Activated CD4-positive, alpha-beta T cell treated with anti-CD3 and anti-CD28 coated beads, Interleukin-2, amount 50 U/mL, for 24 hours (primary cell): ENCODE measurements at regions not wholly inside any gene's neighbourhood (a gene's known extent, or its start where the extent isn't known, plus 50 kb on each side); places are given as distances from the start of the nearest gene placed in this dataset.

Source experiments
- DNase-seq, 2 donors: peaks; one replicate each; pipeline ENCODE4 v3.0.0-alpha.2; 2020; ENCODE audit warnings: low read depth in 1 of 2, low spot score in 1 of 2

DNA sequence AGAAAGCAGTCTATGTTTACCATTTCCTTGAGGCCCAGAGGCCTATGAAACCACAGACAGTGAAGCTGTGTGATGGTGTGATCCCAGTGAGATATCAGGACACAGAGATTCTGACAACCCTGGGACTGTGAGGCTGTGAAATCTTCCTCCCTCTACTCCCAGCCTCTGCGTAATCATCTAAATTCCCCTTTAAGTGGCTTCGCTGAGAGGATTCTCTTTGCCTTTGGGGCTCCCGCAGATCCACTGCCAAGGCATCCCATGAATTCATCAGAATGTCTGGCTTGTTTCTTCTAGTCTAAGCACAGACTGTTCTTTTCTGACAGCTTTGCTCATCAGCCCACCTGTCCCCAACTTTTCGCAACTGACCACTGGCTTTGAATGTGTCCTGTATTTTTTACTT, 901.2 kb upstream of the NR2F2 start:
- DNase-seq: no peak

- no peak for DNase-seq
Observed at GRCh38 chr15:95431518-95431917, 899.0 kb upstream of the NR2F2 start.

DNA sequence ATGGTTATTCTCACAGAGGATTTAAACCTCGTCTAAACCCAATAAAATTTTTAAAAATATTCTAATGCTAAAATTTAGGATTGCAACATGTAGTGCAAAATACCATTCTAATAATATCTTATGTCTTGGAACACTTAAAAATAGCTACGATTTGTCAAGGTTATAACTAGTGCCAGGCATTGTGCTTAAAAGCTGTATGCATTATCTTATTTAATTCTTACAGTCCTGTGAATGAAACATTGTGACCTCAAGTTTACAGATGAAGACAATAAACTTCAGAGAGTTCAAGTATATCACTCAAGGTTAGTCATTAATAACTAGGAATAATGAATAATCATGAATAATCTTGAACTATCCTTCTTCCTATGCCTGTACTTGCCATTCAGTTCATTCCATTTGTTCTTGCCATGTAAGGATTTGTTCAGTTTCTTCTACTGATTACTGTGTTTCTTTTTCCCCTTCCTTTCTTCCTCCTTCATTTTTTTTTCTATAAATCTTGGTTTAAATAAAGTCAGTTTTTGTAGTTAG, 897.6 kb upstream of the NR2F2 start:
- DNase-seq: no peak

DNA sequence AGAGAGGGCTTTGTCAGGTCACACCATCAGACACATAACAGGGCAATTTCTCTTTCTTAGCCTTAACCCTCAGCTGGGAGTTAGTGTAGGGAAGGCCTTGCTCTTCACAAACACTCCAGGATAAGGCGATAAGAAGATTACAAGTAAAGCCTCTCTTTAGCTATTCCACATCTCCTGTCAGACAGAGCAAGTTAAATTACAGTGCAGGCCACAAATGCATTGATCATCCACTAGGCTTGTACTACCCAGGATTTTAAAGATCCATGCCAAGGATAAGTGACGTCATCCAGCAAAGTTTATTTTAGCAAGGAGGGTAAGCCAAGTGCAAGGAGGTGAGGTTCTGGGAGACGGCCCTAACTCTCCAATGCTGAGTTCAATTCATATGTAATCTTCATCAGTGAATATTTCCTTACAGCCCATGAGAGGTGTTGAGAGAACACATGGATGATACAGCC, 890.6 kb upstream of the NR2F2 start:
- no peak for DNase-seq

GRCh38 chr15:95440712-95441111, 889.8 kb upstream of the NR2F2 start:
- no peak for DNase-seq

- DNase-seq: no peak
Observed at GRCh38 chr15:95442107-95442719, 888.3 kb upstream of the NR2F2 start.

DNA sequence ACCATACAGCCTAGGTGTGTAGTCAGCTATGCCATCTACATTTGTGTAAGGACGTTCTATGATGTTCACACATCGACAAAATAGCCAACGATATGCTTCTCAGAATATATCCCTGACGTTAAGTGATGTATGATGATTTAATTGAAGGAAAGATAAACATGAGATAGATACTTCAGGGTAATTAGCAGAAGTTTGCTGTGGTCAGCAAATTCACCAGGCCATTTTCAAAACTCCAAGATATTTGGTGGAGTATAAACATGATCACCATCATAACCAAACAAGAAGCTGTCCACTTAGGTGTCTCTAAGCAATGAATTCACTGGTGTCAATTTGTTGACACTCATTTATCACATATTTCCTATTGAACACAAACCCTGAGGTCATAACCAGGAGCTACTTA, 885.6 kb upstream of the NR2F2 start:
- no peak for DNase-seq

DNA sequence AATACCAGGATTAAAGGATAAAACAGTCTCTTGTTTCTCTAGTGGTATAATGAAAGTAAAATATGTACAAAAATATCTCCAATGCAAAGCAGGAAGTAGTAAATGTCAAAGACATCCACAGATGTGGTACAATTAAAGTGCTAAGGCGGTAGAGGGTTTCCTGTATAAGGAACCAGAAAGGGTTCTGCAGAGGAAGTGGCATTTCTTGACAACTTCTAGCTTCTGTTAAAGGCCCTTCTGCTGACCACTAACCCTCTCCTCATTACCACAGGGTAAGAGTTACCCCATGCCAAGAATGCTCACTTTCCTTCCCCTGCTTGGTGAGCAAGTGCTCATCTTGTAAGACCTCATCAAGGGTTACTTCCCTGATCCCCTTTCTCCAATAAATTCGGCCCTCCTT, 883.6 kb upstream of the NR2F2 start:
- DNase-seq: peak in 1 of 2 donors; percentile 0

- DNase-seq: no peak
Observed at GRCh38 chr15:95447486-95447885, 883.0 kb upstream of the NR2F2 start.

GRCh38 chr15:95448531-95449229, 881.8 kb upstream of the NR2F2 start:
- no peak for DNase-seq

DNA sequence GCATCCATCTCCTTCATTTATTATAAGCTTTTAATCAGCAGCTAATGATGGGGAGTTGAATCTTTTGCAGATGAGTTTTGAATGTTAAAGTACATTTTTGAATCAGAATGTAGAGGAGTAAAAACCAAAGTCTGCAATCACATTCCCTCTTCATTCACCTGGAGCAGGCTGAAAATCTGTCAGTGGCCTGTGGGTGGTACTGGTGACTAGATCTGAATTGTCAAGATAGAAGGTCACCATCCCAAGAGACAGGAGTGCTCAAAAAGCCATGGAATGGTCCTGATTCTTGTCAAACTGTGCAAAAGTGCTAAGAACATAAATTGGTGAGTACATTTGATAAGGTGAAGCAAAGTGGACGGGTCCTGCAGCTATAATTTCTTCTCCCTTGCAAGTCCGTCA, 881.3 kb upstream of the NR2F2 start:
- no peak for DNase-seq

DNA sequence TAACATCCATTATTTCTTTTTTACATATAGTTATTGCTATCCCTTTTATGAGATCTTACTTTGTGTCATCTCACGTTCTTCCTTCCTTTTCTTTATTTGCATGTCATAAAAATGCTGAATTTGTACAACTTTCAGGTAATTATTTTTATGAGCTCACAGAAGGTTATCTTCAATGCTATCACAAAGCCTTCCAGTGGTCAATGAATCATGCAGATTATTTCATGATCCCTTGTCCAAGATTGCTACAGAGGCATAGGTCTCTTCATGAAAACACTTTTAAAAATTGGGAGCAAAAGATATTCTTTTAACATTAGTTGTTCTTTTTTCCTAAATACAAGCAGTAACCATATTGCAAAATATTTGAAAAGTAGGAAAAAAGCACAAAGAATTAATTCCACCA, 880.1 kb upstream of the NR2F2 start:
- no peak for DNase-seq

- no peak for DNase-seq
Observed at GRCh38 chr15:95451938-95452337, 878.6 kb upstream of the NR2F2 start.

GRCh38 chr15:95454403-95455262, 875.9 kb upstream of the NR2F2 start:
- no peak for DNase-seq

GRCh38 chr15:95457520-95457919, 873.0 kb upstream of the NR2F2 start:
- DNase-seq: no peak

- DNase-seq: no peak
Observed at GRCh38 chr15:95458721-95459120, 871.8 kb upstream of the NR2F2 start.

DNA sequence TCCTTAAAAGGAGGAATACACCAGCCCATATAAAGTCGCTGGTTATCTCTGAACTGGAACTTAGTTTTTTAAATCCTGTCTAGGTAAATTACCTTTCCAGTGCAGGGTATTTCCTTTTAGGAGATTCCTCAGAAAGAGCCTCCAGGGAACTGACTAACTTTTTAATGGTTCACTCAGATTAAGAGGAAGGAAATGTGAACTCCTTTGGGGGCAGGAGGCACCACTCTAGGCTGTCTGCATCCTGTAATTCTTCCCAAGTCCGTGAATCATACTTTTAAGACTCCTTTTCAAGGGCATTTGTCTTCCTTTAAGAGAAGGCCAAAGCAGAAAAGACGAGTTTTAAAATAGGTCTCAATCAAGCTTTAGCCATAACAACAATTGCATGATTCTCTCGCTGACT, 871.2 kb upstream of the NR2F2 start:
- no peak for DNase-seq

- DNase-seq: no peak
Observed at GRCh38 chr15:95464509-95464908, 866.0 kb upstream of the NR2F2 start.

DNA sequence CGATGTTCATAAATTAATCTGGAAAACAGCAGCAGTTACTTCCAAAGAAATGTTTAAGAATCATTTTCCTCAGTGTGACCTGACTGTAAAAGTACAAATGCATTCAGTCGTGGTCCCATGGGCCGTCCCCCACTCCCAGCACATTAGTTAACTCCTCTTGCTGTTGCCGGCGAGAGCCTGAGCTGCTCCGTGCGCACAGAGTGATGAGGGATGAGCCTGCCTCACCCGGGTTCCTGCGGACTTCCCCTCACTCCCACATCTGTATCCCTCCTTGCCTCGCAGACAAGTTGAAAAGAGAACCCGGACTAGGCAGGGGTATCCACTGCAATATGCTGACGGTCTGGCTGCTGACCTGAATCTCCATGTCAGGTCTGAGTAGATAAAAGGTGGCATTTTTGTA, 861.7 kb upstream of the NR2F2 start:
- DNase-seq: no peak

GRCh38 chr15:95469496-95470000, 861.0 kb upstream of the NR2F2 start:
- no peak for DNase-seq

DNA sequence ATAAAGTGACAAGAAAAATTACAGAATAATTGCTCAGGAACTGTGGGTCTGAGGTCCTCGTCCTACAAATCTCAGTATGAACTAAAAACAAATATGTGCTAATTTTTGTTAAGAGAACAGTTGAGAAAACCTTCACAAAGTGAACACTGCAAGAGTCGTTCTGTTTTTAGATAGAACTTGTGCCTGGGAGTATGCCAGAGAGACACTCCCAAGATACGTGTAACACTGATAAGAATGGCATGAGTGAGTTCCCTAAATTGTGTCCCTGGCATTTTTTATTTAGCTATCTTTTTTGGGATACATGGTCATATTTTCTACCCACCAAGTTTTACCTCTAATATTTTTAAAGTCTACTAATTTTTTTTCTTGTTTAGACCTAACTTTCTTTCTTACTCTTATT, 860.0 kb upstream of the NR2F2 start:
- DNase-seq: no peak
